ENCODE measurements at regions not wholly inside any gene's neighbourhood (a gene's known extent, or its start where the extent isn't known, plus 50 kb on each side); places are given as distances from the start of the nearest gene placed in this dataset.
"Not testable (repeated sequence)": the region's sequence is repeated elsewhere in the genome, so short reads cannot be mapped to it uniquely, and the experiment has no call there.

DNA sequence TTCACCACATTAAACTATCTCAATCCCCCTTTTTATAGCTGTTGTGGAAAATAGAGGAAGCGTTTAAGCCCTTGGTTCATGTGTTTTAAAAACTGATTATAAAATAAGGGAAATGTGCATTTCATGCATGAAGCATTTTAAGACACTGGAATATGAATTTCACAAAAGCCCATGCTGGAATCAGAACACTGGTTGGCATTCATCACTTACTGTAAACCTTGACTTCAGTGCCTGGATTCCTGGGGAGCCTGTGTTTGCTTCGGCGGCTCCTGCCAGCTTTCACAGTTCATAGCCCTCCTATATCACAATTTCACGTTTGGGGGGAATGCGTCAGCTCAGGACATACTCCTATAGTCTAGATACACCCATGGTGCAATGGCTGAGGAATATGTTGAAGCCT lies 336.9 kb downstream of the INSIG2 start:
- no peak for DNase-seq (ENCODE audit: low read depth in 4 of 4, low spot score in 1 of 4)

GRCh38 chr2:118423776-118424175 lies 335.5 kb downstream of the INSIG2 start:
- DNase-seq (ENCODE audit: low read depth in 4 of 4, low spot score in 1 of 4): no peak

DNA sequence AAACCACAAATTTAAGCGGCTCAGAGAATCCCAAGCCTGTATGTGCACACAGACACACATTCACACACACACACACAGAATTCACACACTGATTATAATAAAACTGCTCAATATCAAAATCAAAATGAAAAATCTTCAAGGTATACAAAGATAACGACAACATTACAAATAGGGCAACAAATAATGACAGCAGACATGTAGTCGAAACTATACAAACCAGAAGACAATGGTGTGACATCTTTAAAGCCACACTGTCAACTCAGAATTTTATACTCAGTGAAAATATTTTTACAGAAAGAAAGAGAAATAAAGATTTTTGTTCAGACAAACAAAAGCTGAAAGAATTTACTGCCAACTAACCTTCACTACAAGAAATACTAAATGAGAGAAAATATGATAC lies 333.4 kb downstream of the INSIG2 start:
- DNase-seq (ENCODE audit: low read depth in 4 of 4, low spot score in 1 of 4): no peak

DNA sequence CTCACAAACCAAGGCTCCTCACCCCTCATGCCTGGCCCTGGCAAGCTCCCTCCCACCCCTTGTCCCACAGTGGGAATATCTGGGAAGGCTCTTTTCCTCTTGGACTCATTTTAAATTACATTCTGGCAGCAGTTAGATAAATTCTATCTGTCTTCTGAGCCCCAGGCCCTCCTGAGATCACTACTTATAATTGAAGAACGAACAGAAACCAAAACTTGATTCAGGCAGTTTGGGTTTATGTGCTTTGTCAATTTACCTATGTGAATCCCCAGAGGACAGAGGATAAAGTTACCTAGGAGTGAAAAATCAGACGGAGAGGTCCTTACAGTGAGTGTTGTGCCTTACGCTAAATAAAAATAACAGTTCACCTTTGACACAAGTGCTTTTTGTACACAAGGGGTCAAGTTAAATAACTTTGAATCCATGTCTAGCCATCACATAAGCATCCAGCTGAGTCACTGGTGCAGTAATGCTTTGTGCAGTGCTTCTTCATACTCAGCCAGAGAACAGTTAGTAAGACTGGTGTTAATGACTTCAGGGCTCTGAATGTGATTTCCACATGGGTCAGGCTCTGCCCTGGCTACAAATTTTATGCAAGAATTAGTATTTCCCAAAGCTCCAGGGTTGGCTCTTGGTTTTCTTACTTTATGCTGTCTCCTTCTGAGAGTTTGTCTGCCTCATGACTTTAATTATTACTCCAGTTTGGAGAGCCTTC lies 329.3 kb downstream of the INSIG2 start:
- no peak for DNase-seq (ENCODE audit: low read depth in 4 of 4, low spot score in 1 of 4)

- not testable (repeated sequence) for DNase-seq (ENCODE audit: low read depth in 4 of 4, low spot score in 1 of 4)
These were observed 326.9 kb downstream of the INSIG2 start for GRCh38 chr2:118415186-118415585.

GRCh38 chr2:118403658-118404451 lies 315.6 kb downstream of the INSIG2 start:
- DNase-seq (ENCODE audit: low read depth in 4 of 4, low spot score in 1 of 4): no peak

GRCh38 chr2:118388771-118389170 lies 300.5 kb downstream of the INSIG2 start:
- no peak for DNase-seq (ENCODE audit: low read depth in 4 of 4, low spot score in 1 of 4)

DNA sequence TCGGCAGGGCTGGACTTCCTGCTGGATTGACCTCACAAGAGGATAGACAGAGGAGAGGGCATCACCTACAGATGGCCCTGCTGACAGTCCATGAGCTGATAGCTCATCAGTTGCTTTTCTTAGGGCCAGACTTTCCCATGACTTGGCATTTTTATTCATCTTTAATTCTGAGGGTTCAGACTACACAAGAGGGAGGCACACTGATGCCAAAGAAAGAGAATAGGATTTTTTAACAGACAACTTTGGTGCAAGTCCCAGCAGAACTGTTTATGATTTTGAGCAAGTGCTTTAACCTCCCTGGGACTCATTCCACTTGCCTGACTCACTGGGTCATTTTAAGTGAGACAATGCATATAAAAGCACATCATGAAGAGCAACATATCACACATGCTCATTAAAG lies 299.2 kb downstream of the INSIG2 start:
- no peak for DNase-seq (ENCODE audit: low read depth in 4 of 4, low spot score in 1 of 4)

DNA sequence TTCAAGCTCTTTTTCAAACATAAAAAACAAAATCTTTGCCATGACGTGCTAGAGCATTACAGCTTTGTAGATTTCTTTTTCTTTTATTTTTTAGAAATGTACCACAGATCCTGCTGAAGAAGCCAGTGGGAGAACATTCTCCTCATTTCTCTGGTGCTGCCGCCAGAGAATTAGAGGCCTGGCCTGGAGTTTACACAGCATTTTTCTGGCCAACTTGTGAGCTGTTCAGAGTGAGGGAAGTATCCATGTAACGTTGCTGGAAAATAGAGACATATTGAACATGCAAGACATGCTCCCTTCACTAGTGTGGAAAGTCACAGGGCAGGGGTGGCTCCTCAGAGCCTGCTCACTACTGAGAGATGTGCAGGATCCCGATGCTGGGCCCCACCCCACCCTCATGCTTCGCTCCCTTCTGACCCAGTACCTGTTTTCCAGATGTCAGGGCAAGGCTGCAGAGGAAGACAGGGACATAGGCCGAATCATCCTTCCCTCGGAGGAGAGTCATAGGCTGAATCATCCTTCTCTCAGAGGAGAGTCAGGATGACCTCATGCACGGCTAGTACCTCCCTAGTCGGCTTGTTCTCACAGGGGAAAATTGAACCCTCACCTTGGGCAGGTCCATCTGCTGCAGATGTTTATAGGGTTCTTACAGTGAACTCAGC lies 298.5 kb downstream of the INSIG2 start:
- no peak for DNase-seq (ENCODE audit: low read depth in 4 of 4, low spot score in 1 of 4)

GRCh38 chr2:118380915-118381653 lies 292.8 kb downstream of the INSIG2 start:
- no peak for DNase-seq (ENCODE audit: low read depth in 4 of 4, low spot score in 1 of 4)

- no peak for DNase-seq (ENCODE audit: low read depth in 4 of 4, low spot score in 1 of 4)
These were observed 287.7 kb downstream of the INSIG2 start for GRCh38 chr2:118375907-118376485.

DNA sequence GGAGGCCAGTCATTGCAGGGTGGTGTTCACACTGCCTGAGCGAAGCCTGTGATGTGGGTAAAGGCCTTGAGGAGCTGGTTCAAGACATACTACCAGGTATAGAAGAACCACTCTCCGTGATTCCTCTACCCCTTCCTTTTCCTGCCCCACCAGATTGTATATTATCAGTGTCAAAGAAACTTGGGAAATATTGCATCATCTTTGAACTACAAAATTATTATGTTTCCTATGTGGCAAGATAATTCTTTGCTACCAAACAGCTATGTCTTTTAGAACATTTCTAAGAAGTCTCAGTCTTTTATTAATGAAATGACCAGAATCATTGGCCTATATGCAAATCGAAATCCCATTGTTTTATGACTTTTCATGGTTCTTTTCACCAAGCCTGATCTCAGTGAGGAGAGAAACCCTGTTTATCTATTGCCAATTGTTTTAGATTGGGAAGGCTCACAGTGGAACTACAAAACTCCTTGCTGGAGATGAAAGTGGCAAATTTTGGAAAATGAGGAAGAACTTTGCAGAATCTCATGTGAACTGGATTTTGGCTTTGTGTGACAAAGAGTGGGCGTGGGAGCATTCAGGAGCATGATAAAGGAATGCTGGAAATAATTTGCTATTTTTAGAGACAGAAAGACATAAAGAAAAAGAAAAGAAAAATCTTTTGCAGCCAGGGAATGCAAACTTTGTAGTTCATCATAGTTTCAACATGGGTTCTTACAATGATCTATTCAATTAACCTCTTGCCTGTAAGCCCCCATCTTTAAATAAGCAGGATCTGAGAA lies 286.9 kb downstream of the INSIG2 start:
- no peak for DNase-seq (ENCODE audit: low read depth in 4 of 4, low spot score in 1 of 4)

- DNase-seq (ENCODE audit: low read depth in 4 of 4, low spot score in 1 of 4): no peak
These were observed 284.9 kb downstream of the INSIG2 start for GRCh38 chr2:118372886-118373830.

GRCh38 chr2:118371515-118371914 lies 283.2 kb downstream of the INSIG2 start:
- no peak for DNase-seq (ENCODE audit: low read depth in 4 of 4, low spot score in 1 of 4)

DNA sequence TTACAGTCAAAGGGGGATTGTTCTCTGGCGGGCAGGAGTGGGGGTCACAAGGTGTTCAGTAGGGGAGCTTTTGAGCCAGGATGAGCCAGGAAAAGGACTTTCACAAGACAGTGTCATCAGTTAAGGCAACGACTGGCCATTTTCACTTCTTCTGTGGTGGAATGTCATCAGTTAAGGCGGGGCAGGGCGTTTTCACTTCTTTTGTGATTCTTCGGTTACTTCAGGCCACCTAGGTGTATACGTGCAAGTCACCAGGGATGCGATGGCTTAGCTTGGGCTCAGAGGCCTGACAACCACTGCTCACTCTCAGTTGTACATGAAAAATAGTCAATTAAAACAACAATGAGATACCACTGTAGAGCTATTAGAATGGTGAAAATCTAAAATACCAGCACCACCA lies 281.2 kb downstream of the INSIG2 start:
- DNase-seq (ENCODE audit: low read depth in 4 of 4, low spot score in 1 of 4): not testable (repeated sequence)

- no peak for DNase-seq (ENCODE audit: low read depth in 4 of 4, low spot score in 1 of 4)
These were observed 275.3 kb downstream of the INSIG2 start for GRCh38 chr2:118363604-118364003.

DNA sequence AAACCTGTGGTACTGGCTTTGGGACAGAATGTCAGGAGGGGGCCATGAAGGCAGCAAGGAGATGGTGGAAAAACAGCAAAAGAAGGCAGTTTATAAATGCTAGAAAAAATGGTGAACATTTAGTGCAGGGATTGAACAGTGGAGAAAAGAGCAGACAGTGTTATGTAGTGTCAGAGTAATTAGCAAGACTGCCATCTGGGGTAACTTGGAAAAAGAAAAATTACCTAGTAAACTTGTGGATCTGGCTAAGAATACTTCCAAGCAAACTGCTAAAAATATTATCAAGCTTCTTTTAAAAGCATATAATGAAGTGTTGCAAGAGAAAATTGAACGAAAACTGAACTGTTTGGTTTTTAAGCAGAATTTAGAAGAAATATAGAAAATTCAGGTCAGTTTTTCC lies 267.8 kb downstream of the INSIG2 start:
- no peak for DNase-seq (ENCODE audit: low read depth in 4 of 4, low spot score in 1 of 4)

- no peak for DNase-seq (ENCODE audit: low read depth in 4 of 4, low spot score in 1 of 4)
These were observed 263.5 kb downstream of the INSIG2 start for GRCh38 chr2:118351796-118352195.

GRCh38 chr2:118350621-118351020 lies 262.4 kb downstream of the INSIG2 start:
- DNase-seq (ENCODE audit: low read depth in 4 of 4, low spot score in 1 of 4): no peak
